GM18499 (cell line): ENCODE measurements at regions not wholly inside any gene's neighbourhood (a gene's known extent, or its start where the extent isn't known, plus 50 kb on each side); places are given as distances from the start of the nearest gene placed in this dataset.
"Not testable (repeated sequence)": the region's sequence is repeated elsewhere in the genome, so short reads cannot be mapped to it uniquely, and the experiment has no call there.

Source experiments
- ATAC-seq: cut with Tn5 transposase; IDR thresholded peaks from one replicate; pipeline ENCODE4 v1.9.1; 2021; ENCODE audit warnings: moderate number of reproducible peaks; ENCODE audit not compliant: insufficient read depth, unreplicated experiment

GRCh38 chr1:60952612-60953111, 129.7 kb upstream of the NFIA start:
- ATAC-seq = no peak

- ATAC-seq = no peak
Measured at GRCh38 chr1:60950224-60951063, 131.9 kb upstream of the NFIA start.

- ATAC-seq = no peak
Measured at GRCh38 chr1:60949826-60950197, 132.5 kb upstream of the NFIA start.

- no peak for ATAC-seq
Measured at GRCh38 chr1:60949154-60949825, 133.1 kb upstream of the NFIA start.

- no peak for ATAC-seq
Measured at GRCh38 chr1:60948486-60948885, 133.9 kb upstream of the NFIA start.

- no peak for ATAC-seq
Measured at GRCh38 chr1:60947367-60947766, 135.0 kb upstream of the NFIA start.

GRCh38 chr1:60942896-60943638, 139.3 kb upstream of the NFIA start:
- ATAC-seq = peak; percentile 80

- no peak for ATAC-seq
Measured at GRCh38 chr1:60942291-60942690, 140.1 kb upstream of the NFIA start.

- ATAC-seq = not testable (repeated sequence)
Measured at GRCh38 chr1:60940685-60941084, 141.7 kb upstream of the NFIA start.

- ATAC-seq = no peak
Measured at GRCh38 chr1:60937720-60938119, 144.6 kb upstream of the NFIA start.

- no peak for ATAC-seq
Measured at GRCh38 chr1:60936591-60937342, 145.6 kb upstream of the NFIA start.

GRCh38 chr1:60936163-60936562, 146.2 kb upstream of the NFIA start:
- no peak for ATAC-seq

- no peak for ATAC-seq
Measured at GRCh38 chr1:60935599-60936110, 146.7 kb upstream of the NFIA start.

GRCh38 chr1:60930130-60930529, 152.2 kb upstream of the NFIA start:
- ATAC-seq = no peak

GRCh38 chr1:60924964-60925798, 157.2 kb upstream of the NFIA start:
- ATAC-seq = no peak

- no peak for ATAC-seq
Measured at GRCh38 chr1:60924165-60924564, 158.2 kb upstream of the NFIA start.

GRCh38 chr1:60923389-60924087, 158.8 kb upstream of the NFIA start:
- no peak for ATAC-seq

- no peak for ATAC-seq
Measured at GRCh38 chr1:60922304-60922703, 160.1 kb upstream of the NFIA start.

GRCh38 chr1:60921175-60921574, 161.2 kb upstream of the NFIA start:
- no peak for ATAC-seq
